Activated CD8-positive, alpha-beta memory T cell treated with anti-CD3 and anti-CD28 coated beads, Interleukin-2, amount 50 U/mL, for 1 hour (primary cell): ENCODE measurements at regions not wholly inside any gene's neighbourhood (a gene's known extent, or its start where the extent isn't known, plus 50 kb on each side); places are given as distances from the start of the nearest gene placed in this dataset.
"Not testable (repeated sequence)": the region's sequence is repeated elsewhere in the genome, so short reads cannot be mapped to it uniquely, and the experiment has no call there.

ENCODE experiments used
- DNase-seq: peaks from one replicate; pipeline ENCODE4 v3.0.0-alpha.2; 2020; ENCODE audit errors: extremely low read depth

DNA sequence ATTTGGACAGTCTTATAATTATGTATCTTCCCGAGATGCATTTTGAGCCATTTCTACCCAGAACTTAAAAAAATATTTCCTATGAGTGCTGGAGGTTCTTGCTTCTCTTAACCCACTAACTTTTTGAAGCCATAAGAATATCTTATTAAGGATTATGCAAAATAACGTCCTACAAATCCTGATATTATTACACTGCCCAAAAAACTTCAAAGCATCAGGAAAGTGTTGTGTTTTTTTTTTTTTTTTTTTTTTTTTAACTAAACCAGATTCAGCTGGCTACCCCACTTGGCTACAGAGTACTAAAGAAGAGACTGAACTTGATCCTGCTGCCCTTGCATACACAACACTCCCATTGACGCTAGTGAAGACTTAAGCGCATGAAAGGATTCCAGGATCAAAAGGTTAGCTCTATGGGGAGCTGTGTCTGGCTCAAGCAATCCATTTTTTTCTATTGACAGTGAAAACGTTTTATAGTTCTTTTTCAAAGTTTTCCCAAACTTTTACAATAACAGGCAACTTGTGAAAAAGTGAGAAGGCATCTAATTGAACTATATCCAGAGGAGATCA lies 141.4 kb downstream of the KCNRG start:
- DNase-seq, result no peak

DNA sequence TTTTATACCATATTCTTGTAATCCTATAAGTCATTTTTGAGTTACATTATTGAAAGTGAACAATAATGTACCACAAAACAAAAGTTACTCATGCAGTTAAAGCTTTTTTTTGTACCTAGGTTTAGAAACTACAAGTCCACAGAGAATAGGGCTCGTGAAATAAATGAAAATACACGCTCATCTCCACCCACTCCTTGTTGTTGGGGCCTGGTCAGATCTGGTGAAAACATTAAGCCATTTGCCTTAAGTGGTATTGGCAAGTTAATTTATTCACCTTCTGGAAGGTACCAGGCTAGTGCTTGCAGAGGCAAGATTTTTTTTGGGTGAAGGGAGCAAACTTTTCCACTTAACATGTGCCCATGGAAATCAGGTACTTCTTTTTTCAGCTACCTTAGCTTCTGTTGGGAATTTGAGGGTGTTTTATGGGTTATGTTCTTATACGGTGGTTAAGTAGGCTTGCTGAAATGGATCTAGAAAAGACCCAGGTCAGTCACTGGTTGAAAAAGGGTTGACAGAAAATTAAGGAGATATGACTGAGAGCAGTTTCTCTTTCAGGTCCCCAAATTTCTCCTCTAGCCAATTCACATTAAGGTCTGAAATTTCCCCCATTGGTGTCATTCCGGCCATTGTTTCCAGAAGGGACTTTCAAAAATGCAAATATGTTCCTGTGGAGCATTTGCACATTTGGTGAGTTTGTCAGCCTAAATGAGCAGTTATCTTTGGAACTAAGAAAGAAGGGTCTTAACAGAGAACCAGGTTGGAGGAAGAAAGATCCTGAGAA lies 143.3 kb downstream of the KCNRG start:
- DNase-seq, result no peak

DNA sequence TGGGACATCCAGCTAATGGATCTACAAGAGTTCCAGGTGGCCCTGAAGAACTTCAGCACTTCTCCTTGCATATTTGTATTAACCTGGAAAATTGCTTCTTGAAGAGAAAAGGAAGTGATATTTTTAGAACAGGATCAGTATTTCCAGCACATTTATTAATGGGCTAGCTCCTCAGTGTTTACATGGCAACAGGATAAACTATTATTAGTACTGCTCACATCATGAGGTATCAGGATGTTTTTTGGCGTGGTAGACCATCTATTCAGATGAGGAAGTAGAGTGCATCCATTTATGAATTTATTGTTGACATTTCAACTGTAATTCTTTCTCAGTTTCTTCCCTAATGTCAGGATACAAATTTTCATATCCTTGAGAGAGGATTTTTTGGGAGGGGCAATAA lies 144.4 kb downstream of the KCNRG start:
- DNase-seq, result no peak

DNA sequence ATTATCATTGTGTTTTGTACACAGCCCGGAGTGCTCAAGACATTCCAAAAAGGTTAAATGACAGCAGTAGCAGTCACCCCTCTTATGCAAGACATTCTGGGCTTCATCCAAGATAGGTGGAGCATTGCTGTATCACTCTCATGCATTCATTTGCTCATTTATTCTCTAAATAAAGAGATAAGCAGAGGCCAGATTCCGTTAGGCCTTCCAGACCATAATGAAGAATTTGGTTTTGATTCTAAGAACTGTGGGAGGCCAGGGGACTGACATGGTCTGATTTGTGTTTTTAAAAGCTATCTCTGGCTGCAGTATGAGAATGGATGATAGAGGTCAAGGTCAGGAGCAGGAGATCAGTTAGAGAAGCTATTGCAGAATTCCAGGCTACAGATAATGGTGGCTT lies 145.8 kb downstream of the KCNRG start:
- no peak for DNase-seq

DNA sequence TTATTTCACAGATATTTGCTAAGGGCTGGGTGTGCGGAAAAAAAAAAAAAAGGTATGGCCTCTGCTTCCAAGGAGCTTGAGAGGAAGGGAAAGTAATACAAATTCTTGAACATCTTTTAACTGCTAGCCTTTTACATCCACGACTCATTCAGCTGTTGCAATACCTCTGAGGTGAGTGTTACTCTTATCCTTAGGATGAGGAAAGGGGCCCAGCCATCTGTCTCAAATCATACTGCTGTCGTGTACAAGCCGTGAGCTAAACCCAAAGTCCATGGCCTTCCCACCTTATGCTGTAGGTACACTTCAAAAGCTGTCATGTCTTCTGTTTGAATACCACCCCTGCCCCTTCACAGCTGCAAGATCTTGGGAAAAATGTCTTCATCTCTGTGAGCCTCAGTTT lies 146.8 kb downstream of the KCNRG start:
- DNase-seq, result no peak

DNA sequence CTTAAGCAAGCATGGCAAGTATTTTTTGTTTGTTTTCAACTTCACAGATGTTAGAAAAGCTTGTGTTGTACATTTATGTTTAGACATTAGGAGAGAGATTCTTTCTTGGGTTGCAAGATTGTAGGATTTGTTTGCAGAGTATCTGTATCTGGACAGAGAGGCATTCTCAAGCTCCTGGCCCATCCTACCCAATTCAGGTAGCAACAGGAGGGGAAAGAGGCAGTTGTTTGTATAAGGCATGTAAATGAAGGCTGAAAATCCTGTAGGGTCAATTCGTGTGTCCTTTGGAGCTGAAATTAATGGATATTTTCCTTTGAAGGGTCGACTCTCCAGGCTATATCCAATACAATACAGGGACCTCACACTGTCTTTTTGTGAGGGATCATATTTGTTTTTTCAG lies 147.3 kb downstream of the KCNRG start:
- no peak for DNase-seq

DNA sequence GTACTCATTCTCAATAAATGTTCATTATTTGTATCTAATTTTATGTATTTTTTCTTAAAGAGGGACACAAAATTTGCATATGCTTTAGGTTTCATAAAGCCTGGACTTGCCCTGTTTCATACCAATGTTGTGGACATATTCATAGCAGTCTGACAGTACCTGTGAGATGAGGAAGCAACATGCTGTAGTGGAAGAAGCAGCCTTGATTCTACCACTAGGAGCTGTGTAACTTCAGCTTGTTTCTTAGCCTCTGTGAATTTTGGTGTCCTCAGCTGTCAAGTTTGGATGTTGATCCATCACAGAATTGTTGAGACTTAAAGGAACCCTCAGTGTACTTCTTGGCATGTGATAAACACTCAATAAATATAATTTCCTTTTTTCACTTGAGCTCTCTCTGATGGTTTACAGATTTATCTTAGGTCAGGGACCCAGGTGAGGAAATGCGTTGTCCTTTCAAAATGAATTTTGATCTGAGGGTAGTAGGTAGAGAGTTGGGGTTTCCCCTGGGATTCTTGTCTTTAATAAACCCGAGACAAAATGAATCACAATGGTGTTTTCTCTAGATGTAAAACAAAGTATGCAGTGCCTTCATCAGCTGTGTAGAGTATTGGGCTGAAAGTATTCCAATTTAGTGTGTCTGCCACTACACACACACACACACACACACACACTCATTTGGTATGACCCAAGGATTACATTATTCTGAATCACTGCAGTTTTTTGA lies 152.1 kb downstream of the KCNRG start:
- DNase-seq, result no peak

DNA sequence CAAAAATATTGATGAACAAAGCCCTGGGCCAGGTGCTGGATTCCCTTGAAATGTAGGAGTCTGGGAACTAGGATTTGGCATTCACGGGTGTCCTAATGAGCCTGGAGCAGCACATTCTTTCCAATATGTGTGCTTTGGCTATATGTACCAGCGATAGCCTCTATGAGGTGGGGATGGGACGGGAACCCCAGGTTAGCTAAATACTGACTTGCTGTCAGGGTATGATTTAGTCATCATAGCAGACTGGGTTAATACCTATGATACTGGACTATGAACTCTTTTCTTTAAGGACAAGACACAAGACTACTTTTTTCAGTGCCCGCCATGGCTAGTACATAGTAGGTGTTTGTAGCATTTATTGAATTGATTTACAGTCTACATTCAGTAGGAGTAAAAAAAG lies 152.7 kb downstream of the KCNRG start:
- DNase-seq, result no peak

DNA sequence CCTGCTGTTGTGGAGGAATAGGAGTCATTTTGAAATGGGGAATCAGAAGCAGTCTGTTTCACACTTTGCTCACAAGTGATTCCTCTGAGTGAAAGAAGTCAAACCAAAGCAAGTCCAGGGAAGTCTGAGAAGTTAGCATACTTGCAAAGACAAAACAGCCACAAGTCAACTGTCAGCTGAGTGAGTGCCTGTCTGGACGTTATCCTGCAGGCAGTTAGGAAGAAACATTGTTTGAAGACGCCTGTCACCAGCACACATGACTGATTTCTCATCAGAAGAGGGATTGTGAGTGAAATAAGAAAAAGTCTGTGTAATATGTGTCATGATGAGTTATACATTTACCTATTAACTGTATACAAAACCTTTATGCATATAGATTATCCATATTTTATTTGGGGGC lies 153.5 kb downstream of the KCNRG start:
- DNase-seq, result no peak

DNA sequence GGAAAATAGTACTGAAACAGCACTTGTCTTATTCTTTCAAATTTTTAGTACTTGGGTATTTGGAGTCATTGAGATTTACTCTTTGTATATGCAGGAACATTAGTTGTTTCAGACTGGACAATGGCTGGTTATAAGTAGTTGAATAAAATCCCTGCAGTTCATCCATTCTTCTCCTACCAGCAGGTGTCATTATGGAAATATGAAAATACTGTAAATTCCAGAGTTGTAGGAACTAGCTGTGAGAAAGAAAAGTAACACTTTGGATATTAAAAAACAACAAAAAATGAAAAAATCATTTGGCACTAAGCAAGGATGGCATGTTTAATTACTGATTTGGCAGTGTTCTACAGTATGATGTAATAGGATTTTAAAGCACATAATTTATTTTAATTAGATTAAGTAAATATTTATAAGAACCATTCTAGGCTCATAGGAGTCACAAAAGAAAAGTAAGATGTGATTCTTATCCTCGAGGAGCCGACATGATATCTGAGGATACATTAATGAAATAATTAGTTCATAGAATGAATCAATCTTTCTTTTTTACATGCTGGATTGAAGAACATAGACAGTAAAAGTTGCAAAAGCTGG lies 155.3 kb downstream of the KCNRG start:
- no peak for DNase-seq

DNA sequence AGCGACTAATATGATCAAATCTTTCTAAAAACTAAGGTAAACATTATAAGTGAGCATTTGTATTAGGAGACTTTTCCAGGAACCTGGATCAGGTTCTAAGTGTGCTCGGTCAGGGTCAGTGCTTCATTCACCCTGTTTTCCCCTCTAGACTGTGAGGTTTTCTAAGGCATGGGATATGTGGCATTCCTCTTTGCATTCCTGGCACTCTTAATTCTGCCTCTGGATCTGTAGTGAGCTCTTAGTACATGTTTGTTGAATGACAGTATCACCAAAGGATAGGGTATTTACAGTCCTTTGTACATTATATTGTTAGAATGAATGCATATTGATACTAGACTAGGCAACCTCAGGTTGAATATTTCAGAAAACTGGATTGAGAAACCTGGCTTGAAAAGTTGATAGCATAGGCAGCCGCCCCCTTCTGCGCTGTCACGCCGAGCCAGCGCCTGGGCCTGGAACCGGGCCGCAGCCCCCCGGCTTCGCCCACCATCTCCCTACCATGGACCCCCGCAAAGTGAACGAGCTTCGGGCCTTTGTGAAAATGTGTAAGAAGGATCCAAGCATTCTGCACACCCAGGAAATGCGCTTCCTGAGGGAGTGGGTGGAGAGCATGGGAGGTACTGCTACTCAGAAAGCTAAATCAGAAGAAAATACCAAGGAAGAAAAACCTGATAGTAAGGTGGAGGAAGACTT lies 156.5 kb downstream of the KCNRG start:
- DNase-seq, result no peak

DNA sequence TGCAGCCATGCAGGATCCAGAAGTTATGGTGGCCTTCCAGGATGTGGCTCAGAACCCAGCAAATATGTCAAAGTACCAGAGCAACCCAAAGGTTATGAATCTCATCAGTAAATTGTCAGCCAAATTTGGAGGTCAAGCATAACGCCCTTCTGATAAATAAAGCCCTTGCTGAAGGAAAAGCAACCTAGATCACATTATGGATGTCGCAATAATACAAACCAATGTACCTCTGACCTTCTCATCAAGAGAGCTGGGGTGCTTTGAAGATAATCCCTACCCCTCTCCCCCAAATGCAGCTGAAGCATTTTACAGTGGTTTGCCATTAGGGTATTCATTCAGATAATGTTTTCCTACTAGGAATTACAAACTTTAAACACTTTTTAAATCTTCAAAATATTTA lies 157.8 kb downstream of the KCNRG start:
- not testable (repeated sequence) for DNase-seq

DNA sequence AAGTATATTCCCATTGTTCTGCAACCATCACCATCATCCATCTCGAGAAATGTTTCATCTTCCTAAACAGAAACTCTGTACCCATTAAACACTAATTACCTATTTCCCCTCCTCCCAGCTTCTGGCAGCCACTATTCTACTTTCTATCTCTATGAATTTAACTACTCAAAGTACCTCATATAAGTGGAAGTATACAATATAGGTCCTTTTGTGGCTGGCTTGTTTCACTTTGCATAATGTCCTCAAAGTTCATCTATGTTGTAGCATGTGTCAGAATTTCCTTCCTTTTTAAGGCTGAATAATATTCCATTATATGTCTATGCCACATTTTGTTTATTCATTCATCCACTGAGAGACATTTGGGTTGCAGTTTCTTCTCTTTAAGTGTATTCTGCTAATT lies 159.4 kb downstream of the KCNRG start:
- no peak for DNase-seq

DNA sequence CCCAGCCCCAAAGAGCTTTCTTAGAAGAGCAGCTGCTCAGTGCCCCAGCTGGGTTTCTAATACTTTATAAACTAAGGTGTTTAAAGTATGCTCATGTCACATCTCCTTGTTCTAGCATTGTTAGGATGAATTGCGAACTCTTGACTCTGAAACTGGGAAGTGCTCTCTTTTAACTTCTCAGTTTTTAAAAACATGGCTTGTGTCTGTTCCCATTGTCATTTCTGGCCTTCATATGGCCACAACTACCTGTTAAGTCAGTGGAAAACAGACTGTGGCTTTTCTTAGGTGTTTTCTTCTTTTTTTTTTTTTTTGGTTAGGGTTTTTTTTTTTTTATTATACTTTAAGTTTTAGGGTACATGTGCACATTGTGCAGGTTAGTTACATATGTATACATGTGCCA lies 164.7 kb downstream of the KCNRG start:
- no peak for DNase-seq

DNA sequence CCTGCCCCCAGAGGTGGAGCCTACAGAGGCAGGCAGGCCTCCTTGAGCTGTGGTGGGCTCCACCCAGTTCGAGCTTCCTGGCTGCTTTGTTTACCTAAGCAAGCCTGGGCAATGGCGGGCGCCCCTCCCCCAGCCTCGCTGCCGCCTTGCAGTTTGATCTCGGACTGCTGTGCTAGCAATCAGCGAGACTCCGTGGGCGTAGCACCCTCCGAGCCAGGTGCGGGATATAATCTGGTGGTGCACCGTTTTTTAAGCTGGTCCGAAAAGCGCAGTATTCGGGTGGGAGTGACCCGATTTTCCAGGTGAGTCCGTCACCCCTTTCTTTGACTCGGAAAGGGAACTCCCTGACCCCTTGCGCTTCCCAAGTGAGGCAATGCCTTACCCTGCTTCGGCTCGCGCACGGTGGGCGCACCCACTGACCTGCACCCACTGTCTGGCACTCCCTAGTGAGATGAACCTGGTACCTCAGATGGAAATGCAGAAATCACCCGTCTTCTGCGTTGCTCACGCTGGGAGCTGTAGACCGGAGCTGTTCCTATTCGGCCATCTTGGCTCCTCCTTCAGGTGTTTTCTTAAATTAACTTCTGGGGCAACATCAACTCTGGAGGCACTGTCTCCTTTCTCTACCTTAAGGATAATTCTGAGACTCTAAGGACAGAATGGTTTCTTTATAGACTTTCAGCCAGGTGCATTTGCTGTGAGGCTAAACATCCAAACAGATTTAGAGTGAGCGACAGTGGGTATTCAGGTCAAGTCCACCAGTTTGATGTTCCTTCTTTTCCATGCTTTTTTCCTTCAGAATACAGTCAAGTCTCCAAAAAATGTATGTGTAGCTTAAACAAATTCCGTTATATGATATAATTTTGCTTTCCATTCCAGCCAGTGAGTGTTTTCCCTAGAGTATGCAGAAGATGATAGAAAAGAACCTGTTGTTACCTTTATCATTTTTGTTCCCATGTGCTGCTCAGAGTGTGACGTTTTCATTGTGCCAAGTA lies 170.8 kb downstream of the KCNRG start:
- DNase-seq, result not testable (repeated sequence)

DNA sequence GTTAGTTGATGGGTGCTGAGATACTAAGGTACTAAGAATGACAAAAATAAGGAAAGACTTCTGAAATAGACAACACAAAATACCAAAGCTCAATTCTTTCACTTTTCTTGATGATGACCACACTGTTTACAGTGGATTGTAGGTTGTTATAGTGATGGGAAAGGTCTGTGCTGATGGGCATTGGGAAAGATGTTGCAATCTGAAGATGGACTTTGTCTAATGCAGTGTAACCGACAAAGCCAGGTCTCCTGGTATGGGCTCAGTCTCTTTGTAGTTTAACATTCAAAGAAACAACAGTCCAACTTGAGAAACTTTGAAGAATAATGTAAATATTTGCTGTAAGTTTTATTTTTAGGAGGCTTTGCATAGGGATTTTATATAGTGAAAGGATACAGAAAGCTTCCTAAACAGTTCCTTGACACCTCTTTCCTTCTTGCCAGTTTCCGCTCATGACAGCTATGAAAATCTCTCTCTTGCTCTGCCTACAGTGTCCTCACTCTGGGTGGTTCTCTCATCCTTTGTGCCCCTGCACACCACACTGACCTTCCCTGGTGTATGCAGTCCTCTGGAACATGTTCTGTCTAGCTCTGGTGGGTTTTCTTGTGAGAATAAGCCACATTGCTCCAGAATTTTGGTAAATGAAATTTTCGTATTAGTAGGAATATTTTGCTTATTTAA lies 172.2 kb downstream of the KCNRG start:
- DNase-seq, result no peak

DNA sequence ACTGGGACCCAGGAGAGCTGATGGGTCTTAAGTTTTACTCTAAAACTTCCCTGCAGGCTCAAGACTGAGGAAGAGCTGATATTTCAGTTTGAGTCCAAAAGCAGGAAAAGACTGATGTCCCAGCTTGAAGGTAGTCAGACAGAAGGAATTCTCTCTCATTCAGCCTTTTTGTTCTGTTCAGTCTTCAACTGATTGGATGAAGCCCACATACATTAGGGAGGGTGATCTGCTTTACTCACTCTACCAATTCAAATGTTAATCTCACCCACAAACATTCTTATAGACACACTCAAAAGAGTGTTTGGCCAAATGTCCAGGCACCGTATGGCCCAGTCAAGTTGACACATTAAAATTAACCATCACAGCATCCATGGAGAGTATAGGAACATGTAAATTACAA lies 173.5 kb downstream of the KCNRG start:
- DNase-seq, result no peak

DNA sequence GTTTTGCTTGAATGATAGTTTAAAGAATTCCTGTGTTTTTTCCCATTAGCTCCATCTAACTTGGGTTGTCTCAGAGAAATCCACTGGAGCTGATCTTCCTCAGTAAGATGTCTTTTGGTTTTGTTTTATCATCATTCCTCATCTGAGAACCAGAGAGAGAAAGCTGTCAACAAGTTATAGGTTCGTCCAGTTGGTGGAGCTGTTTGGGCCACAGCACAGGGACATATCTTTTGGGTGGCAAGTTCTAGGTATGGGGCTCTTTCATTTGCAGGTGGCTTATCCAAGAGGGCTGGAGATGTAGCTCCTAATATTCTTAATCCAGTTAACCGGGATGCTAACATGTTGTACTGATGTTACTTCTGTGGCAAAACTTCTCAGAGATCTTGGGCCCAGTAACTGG lies 174.2 kb downstream of the KCNRG start:
- no peak for DNase-seq

DNA sequence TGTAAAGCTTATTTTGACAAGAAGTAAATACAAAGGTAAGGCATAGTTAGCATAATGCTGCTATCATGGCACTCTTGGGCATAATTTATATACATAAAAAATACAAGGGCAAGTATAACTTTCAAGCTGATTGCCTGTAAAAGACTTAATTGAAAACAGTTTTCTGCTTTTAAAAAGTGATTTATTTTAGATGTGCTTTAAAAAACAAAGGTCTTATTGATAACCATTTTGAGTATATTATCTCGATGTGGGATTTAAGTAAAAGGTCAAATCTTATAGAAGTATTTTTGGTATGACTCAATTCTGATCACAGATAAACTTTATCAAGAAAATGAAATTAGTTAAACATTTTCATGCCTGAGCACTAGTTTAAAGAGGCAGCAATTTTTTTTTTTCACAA lies 175.8 kb downstream of the KCNRG start:
- no peak for DNase-seq

DNA sequence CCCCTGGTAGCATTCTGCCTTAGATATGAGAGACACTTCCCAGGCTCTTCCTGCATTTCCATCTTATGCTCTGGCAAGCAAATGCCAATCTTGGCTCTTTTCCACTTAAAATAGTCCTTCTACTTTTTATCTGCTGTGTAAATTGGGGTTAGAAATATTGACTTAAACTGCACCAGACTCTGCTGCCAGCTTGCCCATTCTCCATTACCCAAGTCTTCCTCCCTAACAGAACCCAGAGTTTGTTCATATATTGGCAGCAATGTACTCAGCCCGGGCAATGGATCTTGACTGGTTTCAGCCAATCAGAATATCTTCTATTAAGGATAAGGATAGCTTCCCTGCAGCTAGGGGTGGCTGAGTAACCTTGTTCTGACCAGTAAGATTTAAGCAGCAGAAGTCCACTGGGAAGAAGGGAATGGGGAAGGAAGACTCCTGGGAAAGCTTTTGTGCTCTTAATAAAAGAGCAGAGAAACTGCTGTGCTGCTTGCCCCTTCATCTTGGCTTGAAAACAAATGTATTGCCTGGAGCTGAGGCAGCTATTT lies 177.1 kb downstream of the KCNRG start:
- DNase-seq, result no peak
